Cardiac fibroblast (primary cell): ENCODE measurements at regions not wholly inside any gene's neighbourhood (a gene's known extent, or its start where the extent isn't known, plus 50 kb on each side); places are given as distances from the start of the nearest gene placed in this dataset.

Experiments
- DNase-seq, 2 donors: peaks; one replicate each; pipeline versions ENCODE4 v3.0.0 to v3.0.0-alpha.2; 2010; ENCODE audit warnings: low read depth in 2 of 2
- H3K4me3 ChIP-seq, 2 donors: replicated peaks in 1 of 2; 1 replicate in 1 of 2; 2 replicates in 1 of 2; pipeline ENCODE4 v1.5.1; 2011; ENCODE audit warnings: low read depth in 2 of 2, low read length in 2 of 2, mild to moderate bottlenecking in 2 of 2, moderate library complexity in 1 of 2
- TF ChIP-seq, protein P1 (sequence below): IDR thresholded peaks from one replicate; pipeline ENCODE4 v1.5.1; 2011; ENCODE audit warnings: low read depth, mild to moderate bottlenecking, low read length, inconsistent platforms

DNA sequence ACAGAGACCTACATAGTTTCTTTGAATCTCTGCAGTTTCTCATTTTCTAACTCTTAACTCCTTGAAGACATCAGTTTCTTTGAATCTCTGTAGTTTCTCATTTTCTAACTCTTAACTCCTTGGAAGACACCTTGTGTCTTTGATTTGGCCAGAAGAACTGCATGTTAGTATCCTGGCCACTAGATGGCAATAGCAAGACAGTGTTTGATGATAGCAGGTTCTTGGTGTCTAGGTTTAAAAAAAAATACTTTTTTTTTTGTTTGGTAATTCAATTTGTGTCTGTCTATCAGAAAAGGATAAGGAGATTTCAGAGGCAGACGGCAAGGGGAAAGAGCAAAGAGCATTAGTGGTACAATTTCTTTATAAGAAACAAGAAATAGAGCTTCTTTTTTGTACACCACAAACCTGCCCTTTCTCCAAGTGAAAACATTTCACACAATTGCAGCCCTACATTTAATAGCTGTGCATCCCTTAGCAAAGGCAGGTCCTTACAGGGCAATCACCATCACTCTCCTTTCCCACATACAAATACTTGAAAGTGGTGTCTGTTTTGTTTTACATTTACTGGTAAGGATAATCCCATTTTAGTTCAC lies 1324.9 kb upstream of the CDH8 start:
- TF ChIP-seq, protein P1, sequence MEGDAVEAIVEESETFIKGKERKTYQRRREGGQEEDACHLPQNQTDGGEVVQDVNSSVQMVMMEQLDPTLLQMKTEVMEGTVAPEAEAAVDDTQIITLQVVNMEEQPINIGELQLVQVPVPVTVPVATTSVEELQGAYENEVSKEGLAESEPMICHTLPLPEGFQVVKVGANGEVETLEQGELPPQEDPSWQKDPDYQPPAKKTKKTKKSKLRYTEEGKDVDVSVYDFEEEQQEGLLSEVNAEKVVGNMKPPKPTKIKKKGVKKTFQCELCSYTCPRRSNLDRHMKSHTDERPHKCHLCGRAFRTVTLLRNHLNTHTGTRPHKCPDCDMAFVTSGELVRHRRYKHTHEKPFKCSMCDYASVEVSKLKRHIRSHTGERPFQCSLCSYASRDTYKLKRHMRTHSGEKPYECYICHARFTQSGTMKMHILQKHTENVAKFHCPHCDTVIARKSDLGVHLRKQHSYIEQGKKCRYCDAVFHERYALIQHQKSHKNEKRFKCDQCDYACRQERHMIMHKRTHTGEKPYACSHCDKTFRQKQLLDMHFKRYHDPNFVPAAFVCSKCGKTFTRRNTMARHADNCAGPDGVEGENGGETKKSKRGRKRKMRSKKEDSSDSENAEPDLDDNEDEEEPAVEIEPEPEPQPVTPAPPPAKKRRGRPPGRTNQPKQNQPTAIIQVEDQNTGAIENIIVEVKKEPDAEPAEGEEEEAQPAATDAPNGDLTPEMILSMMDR, result peak; percentile 84
- no peak overlapping the region for H3K4me3 ChIP-seq
- peak; percentile 72 to 76 for DNase-seq

DNA sequence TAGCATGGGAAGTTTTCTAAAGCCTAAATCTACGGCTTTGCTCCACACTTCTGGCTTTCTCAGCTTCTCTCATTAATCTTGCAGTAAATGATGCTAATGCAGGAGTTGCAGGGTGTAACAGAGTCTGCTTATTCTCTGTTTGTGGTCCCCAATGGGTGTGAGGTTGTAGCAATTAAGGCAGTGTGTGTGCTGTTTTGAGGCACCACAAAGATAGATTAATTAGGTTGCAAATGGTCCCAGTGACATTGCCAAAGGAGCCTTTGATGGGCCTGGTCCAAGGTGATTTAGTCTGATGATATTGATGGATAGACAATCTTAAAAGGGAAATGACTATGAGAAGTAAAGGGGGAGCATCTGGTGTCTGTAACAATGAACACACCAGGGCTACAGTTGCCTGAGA lies 1313.7 kb upstream of the CDH8 start:
- no peak for DNase-seq
- TF ChIP-seq, protein P1, result no peak
- H3K4me3 ChIP-seq, result no peak overlapping the region

DNA sequence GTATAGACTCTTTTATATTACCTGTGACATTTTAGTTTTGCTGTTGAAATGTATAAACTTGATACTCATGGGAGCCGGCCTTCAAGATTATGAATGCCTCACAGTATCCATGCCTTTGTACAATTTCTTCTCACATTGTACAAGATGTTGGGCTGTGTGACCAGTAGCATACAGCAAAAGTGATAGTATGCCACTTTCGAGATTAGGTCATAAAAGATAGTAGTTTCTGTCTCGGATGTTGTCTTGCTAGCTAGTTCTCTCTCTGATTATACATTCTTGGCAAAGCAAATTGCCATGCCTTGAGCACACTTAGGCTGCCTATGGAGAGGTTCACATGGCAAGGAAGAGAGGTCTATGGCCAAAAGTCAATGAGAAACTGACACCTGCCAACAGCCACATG lies 1309.8 kb upstream of the CDH8 start:
- no peak for DNase-seq
- TF ChIP-seq, protein P1, result no peak
- no peak overlapping the region for H3K4me3 ChIP-seq

DNA sequence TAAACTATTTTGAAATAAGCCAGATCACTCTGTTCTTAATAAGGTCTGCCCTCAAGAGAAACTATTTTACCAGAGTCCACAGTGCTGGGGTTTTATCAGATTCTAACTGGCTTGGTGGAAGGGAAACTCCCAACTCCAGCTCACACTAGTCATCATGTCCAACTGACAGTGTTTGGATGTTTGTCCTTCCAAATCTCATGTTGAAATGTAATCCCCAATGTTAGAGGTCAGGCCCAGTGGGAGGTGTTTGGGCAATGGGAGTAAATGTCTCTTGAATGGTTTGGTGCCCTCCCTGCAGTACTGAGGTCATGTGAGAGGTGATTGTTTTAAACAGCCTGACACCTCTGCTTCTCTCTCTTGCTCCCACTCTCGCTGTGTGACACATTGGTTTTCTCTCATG lies 1301.0 kb upstream of the CDH8 start:
- no peak overlapping the region for H3K4me3 ChIP-seq
- TF ChIP-seq, protein P1, result no peak
- no peak for DNase-seq

DNA sequence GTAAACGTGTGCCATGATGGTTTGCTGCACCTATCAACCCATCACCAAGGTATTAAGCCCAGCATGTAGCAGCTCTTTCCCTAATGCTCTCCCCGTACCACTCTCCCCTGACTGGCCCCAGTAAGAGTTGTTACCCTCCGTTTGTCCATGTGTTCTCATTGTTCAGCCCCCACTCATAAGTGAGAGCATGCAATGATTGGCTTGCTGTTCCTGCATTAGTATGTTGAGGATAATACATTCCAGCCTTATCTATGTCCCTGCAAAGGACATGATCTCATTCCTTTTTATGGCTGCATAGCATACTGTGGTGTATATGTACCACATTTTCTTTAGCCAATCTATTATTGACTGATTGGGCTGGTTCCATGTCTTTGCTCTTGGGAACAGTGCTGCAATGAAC lies 1294.9 kb upstream of the CDH8 start:
- TF ChIP-seq, protein P1, result no peak
- H3K4me3 ChIP-seq, result no peak overlapping the region
- DNase-seq, result no peak

DNA sequence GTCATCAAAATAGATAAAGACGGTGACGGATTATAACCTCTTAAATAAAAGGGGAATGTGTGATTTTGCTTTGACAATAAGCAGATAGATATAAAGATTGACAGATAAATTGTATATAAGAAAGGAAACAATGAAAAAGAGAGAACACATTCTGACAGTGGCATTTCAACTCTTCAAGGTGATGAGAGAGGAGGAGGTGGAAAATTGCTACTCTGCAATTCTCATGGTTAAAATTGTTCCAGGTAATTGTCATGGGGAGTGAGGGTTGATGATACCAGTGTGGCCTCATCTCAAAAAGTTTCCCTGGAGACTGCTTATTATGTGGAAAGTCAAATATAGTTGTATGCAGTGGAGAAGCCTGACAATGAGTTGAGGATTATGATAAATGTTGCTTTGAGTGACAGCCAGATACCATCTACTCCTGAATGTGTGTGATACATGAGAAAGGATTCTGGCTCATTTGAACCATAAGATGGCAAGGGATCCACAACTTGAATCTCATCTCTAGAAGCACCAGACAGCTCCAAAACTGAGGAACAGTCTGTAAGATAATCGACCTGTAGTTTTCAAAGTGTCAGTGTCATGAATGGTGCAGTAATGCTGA lies 1290.6 kb upstream of the CDH8 start:
- no peak overlapping the region for H3K4me3 ChIP-seq
- TF ChIP-seq, protein P1, result no peak
- DNase-seq, result no peak
